ENCODE measurements at regions not wholly inside any gene's neighbourhood (a gene's known extent, or its start where the extent isn't known, plus 50 kb on each side); places are given as distances from the start of the nearest gene placed in this dataset.

DNA sequence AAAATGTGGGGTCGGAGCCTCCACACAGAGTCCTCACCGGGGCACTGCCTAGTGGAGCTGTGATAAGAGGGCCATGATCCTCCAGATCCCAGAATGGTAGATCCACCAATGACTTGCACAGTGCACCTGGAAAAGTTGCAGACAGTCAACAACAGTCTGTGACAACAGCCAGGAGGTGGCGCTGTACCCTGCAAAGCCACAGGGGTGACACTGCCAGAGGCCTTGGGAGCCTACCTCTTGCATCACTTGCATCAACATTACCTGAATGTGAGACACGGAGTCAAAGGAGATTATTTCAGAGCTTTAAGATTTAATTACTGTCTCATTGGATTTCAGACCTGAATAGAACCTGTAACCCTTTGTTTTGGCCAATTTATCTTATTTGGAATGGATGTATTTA lies 614.1 kb upstream of the CDH9 start:
- no peak for TF ChIP-seq POLR2AphosphoS5 (IDR thresholded peaks at IDR 0.05; ENCODE audit: low read depth)
- TF ChIP-seq, protein P1, sequence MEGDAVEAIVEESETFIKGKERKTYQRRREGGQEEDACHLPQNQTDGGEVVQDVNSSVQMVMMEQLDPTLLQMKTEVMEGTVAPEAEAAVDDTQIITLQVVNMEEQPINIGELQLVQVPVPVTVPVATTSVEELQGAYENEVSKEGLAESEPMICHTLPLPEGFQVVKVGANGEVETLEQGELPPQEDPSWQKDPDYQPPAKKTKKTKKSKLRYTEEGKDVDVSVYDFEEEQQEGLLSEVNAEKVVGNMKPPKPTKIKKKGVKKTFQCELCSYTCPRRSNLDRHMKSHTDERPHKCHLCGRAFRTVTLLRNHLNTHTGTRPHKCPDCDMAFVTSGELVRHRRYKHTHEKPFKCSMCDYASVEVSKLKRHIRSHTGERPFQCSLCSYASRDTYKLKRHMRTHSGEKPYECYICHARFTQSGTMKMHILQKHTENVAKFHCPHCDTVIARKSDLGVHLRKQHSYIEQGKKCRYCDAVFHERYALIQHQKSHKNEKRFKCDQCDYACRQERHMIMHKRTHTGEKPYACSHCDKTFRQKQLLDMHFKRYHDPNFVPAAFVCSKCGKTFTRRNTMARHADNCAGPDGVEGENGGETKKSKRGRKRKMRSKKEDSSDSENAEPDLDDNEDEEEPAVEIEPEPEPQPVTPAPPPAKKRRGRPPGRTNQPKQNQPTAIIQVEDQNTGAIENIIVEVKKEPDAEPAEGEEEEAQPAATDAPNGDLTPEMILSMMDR (IDR thresholded peaks at IDR 0.05; ENCODE audit: insufficient read depth, low read length) = no peak
- TF ChIP-seq GABPA (IDR thresholded peaks at IDR 0.05; ENCODE audit: low read depth) = no peak
- no peak for TF ChIP-seq SPI1 (IDR thresholded peaks at IDR 0.05; ENCODE audit: borderline replicate concordance, low read depth)
- TF ChIP-seq, protein P2, sequence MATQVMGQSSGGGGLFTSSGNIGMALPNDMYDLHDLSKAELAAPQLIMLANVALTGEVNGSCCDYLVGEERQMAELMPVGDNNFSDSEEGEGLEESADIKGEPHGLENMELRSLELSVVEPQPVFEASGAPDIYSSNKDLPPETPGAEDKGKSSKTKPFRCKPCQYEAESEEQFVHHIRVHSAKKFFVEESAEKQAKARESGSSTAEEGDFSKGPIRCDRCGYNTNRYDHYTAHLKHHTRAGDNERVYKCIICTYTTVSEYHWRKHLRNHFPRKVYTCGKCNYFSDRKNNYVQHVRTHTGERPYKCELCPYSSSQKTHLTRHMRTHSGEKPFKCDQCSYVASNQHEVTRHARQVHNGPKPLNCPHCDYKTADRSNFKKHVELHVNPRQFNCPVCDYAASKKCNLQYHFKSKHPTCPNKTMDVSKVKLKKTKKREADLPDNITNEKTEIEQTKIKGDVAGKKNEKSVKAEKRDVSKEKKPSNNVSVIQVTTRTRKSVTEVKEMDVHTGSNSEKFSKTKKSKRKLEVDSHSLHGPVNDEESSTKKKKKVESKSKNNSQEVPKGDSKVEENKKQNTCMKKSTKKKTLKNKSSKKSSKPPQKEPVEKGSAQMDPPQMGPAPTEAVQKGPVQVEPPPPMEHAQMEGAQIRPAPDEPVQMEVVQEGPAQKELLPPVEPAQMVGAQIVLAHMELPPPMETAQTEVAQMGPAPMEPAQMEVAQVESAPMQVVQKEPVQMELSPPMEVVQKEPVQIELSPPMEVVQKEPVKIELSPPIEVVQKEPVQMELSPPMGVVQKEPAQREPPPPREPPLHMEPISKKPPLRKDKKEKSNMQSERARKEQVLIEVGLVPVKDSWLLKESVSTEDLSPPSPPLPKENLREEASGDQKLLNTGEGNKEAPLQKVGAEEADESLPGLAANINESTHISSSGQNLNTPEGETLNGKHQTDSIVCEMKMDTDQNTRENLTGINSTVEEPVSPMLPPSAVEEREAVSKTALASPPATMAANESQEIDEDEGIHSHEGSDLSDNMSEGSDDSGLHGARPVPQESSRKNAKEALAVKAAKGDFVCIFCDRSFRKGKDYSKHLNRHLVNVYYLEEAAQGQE (IDR thresholded peaks at IDR 0.05; ENCODE audit: insufficient replicate concordance, low read depth) = no peak
- Histone ChIP-seq H3K27me3 (ENCODE audit: insufficient read depth, poor library complexity, severe bottlenecking) (no peaks in the 10 kb centered on the region), H3K4me3 (replicated peaks; ENCODE audit: insufficient read depth, low read length) (no peak overlapping the region), H3K27ac (replicated peaks) (no peak overlapping the region)
- DNase-seq (ENCODE audit: low read depth in 1 of 2, low spot score in 1 of 2) = no peak

DNA sequence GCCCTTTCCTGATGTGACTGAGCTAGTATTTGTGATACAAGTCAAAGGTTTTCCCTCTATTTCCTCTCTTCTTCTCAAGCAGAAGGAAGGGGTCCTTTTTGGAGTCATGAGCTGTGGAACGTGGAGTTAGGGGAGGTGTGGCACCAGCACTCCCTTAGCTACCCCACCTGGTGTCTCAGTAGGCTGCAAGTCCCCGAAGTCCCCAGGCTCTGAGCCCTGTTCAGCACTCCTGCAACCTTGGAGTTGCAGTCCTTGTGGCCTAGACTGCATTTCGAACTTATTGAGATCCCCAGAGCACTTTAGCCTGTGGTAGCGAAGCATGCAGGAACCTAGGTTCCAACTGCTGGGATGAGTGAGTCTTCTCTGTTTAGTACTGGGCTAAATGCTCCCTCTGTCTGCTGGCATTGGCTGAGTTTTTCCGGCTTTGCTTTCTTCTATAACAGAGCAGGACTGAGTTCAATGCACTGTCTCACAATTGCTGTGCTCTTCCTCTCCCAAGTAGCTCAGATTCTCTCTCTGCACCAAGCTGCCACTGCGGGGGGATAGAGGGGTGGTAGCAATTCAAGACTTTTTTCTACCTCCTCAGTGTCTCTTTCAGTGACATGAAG lies 600.7 kb upstream of the CDH9 start:
- Histone ChIP-seq H3K4me3 (replicated peaks; ENCODE audit: insufficient read depth, low read length) (no peak overlapping the region), H3K27me3 (ENCODE audit: insufficient read depth, poor library complexity, severe bottlenecking) (no peaks in the 10 kb centered on the region), H3K27ac (replicated peaks) (no peak overlapping the region)
- TF ChIP-seq SPI1 (IDR thresholded peaks at IDR 0.05; ENCODE audit: borderline replicate concordance, low read depth) = no peak
- no peak for TF ChIP-seq GABPA (IDR thresholded peaks at IDR 0.05; ENCODE audit: low read depth)
- TF ChIP-seq, protein P1 (IDR thresholded peaks at IDR 0.05; ENCODE audit: insufficient read depth, low read length) = no peak
- TF ChIP-seq, protein P2 (IDR thresholded peaks at IDR 0.05; ENCODE audit: insufficient replicate concordance, low read depth) = no peak
- no peak for TF ChIP-seq POLR2AphosphoS5 (IDR thresholded peaks at IDR 0.05; ENCODE audit: low read depth)
- DNase-seq (ENCODE audit: low read depth in 1 of 2, low spot score in 1 of 2) = no peak

DNA sequence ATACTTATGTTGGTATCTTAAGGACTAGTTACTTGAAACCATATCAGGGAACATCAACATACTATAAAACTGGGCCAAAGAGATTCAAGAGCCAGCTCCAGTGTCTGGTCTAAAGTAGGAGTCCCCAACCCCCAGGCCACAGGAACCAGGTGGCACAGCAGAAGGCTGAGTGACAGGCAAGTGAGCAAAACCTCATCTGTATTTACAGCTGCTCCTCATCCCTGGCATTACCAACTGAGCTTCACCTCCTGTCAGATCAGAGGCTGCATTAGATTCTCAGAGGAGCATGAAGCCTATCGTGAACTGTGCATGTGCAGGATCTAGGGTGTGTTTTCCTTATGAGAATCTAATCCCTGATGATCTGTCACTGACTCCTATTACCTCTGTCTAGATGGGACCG lies 581.6 kb upstream of the CDH9 start:
- Histone ChIP-seq H3K4me3 (replicated peaks; ENCODE audit: insufficient read depth, low read length) (no peak overlapping the region), H3K27ac (replicated peaks) (no peak overlapping the region), H3K27me3 (ENCODE audit: insufficient read depth, poor library complexity, severe bottlenecking) (no peaks in the 10 kb centered on the region)
- TF ChIP-seq GABPA (IDR thresholded peaks at IDR 0.05; ENCODE audit: low read depth) = no peak
- no peak for DNase-seq (ENCODE audit: low read depth in 1 of 2, low spot score in 1 of 2)

DNA sequence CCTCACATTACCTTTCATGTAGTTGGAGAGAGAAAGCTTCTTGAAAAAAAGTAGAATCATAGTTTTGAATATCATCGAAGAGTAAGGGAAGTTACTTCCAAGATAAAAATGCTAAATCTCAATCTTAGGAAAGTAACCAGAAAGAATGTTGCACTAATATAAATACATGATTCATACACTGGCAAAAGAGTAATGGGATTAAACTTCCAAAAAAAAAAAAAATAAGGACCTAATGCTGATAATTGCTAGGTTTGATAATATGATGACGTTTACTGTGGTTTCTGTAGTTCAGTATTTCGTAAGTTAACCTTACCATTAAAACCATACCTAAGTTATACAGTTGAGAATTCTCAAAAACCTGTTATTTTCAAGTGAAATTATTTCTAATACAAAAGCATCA lies 573.8 kb upstream of the CDH9 start:
- TF ChIP-seq POLR2AphosphoS5 (IDR thresholded peaks at IDR 0.05; ENCODE audit: low read depth) (no peak), SPI1 (IDR thresholded peaks at IDR 0.05; ENCODE audit: borderline replicate concordance, low read depth) (no peak), GABPA (IDR thresholded peaks at IDR 0.05; ENCODE audit: low read depth) (no peak)
- TF ChIP-seq, protein P1 (IDR thresholded peaks at IDR 0.05; ENCODE audit: insufficient read depth, low read length) = no peak
- TF ChIP-seq, protein P2 (IDR thresholded peaks at IDR 0.05; ENCODE audit: insufficient replicate concordance, low read depth) = no peak
- no peak for DNase-seq (ENCODE audit: low read depth in 1 of 2, low spot score in 1 of 2)
- no peak overlapping the region for H3K27ac ChIP-seq (replicated peaks)
- H3K27me3 ChIP-seq (ENCODE audit: insufficient read depth, poor library complexity, severe bottlenecking) = no peaks in the 10 kb centered on the region
- no peak overlapping the region for H3K4me3 ChIP-seq (replicated peaks; ENCODE audit: insufficient read depth, low read length)

Data from HL-60 (cell line).